Prostate gland (tissue), 2 donors: ENCODE measurements at regions not wholly inside any gene's neighbourhood (a gene's known extent, or its start where the extent isn't known, plus 50 kb on each side); places are given as distances from the start of the nearest gene placed in this dataset.

Experiments used
- CTCF ChIP-seq, 4 experiments: fragments of 200-600 bp in 2 of 4; fragments of 450-650 bp in 2 of 4; sonication (generic) in 2 of 4; IDR thresholded peaks; 1 replicate in 3 of 4; 2 replicates in 1 of 4; pipeline ENCODE4 v1.5.1; 2016 to 2019; ENCODE audit warnings: antibody characterized with exemption in 4 of 4, mild to moderate bottlenecking in 2 of 4, moderate library complexity in 2 of 4
- POLR2A ChIP-seq: fragments of 450-650 bp; IDR thresholded peaks from one replicate; pipeline ENCODE4 v1.6.1; 2016; ENCODE audit warnings: antibody characterized with exemption, mild to moderate bottlenecking

- TF ChIP-seq CTCF (IDR thresholded peaks at IDR 0.05) (no peak), POLR2A (no peak)
Measured at GRCh38 chr1:70864302-70864701, 183.3 kb downstream of the PTGER3 start.
